HG03520 (cell line): ENCODE measurements at regions not wholly inside any gene's neighbourhood (a gene's known extent, or its start where the extent isn't known, plus 50 kb on each side); places are given as distances from the start of the nearest gene placed in this dataset.
"Not testable (repeated sequence)": the region's sequence is repeated elsewhere in the genome, so short reads cannot be mapped to it uniquely, and the experiment has no call there.

Experiments used
- ATAC-seq: cut with Tn5 transposase; IDR thresholded peaks from one replicate; pipeline ENCODE4 v1.9.1; 2021; ENCODE audit warnings: mild to moderate bottlenecking, moderate library complexity; ENCODE audit not compliant: unreplicated experiment

DNA sequence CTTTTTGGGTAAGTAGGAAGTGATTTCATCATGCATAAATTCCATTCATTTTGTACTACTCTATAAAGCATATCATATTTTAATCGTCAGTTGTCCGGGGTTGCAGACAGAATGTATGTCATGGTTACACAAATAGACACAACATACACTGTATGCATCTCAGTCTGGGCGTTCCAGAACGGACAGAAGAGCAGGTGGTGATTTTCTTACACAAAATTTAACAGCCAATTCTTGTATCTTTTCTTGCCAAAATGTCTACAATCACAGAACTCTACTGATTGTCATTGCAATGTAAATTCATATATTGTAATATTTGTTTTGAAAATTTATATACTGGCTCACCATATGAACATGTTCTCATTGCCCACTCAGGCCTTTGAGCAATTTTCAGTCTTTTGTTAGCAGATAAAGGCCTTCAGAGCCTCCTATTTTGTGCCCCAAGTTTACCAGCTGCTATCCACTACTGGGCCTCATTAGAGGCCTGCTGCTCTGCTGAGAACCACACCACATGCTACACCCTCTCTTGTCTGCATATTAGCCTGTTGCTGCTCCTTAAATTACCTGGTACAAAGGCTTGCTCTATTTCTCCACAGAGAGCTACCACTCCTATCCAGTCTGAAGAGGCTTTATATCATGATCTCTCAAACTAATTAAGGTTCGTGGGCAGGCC, 61.5 kb downstream of the PRDM13 start:
- no peak for ATAC-seq

DNA sequence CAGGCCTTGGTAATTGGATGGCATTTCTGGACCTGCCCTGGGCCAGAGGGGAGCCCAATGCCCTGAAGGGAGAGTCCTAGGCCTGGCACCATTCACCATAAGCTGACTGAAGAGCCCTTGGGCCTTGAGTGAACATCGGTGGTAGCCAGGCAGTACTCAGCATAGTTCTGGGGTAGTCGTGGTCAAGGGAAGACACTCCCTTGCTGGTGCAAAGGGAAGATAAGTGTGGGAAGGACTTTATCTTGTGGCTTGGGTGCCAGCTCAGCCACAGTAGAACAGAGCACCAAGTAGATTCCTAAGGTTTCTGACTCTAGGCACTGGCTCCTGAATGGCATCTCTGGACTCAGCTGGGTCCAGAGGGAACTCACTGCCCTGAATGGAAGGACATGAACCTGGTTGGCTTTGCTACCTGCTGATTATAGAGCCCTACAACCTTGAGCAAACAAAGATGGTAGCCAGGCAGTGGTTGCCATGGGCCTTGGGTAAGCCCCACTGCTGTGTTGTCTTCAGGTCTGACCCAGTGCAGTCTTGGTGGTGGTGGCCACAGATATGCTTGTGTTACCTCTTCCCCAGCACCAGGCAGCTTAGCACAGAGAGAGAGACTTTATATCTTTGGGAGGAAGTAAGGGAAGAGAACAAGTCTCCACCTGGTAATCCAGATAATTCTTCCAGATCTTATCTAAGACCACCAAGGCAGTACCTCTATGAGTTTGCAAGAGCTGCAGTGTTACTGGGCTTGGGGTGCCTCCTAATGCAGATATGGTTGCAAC, 83.5 kb downstream of the PRDM13 start:
- no peak for ATAC-seq

DNA sequence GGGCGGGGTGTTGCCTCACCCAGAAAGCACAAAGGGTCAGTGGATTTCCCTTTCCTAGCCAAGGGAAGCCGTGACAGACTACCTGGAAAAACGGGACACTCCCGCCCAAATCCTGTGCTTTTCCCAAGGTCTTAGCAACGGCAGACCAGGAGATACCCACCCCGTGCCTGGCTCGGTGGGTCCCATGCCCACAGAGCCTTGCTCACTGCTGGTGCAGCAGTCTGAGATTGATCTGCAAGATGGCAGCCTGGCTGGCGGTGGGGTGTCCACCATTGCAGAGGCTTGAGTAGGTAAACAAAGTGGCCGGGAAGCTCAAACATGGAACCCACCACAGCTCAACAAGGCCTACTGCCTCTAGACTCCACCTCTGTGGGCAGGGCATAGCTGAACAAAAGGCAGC, 95.7 kb downstream of the PRDM13 start:
- ATAC-seq, result not testable (repeated sequence)

DNA sequence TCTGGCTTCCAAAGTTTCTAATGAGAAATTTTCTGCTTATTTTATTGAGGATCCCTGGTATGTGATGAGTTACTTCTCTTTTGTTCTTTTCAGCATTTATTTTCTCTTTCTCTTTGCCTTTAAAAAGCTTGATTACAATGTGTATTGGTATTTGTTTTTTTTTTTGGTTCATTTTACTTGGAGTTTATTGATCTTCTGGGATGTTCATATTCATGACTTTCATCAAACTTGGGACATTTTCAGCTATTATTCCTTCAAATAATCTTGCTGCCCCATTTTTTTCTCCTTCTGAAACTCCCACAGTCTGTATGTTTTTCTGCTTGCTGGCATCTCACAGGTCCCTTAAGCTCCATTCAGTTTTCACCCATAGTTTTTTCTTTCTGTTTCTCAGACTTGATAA, 102.4 kb downstream of the PRDM13 start:
- ATAC-seq, result no peak

DNA sequence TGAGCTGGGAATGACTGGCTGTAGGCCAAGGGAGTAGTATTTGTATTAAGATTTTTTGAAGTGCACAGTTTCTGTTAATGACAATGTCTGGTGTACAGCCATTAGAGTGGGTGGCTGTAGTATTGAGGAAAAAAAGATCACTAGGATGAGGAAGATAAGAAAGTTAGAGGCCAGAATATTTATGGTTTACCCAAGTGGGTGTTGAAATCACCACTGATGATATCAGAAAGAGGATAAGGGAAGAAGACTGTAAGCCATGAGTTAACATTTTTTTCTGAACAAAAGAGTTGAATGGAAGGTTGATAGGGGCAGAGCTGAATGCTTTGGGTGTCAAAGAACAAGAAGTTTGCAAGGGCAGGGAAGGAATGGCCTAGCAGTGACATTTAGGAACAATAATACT, 104.7 kb downstream of the PRDM13 start:
- ATAC-seq, result no peak

DNA sequence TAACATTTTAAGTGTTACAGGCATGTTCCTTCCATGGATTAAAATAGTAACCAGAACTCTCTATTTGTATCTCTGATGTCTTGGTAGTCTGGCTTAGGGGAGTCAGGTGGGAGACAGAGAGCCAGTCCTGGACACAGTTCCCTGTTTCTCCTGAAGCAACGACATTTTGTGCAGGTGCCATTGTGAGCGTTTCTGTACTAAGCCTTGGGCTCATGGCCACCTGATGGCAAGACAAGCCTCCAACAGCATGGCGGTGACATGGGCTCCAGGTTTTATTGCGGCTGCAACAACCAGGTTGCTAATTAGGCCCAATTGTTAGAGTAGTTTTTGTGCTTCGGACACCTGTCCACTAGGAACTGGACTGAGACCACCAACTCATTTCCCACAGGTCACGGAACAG, 105.3 kb downstream of the PRDM13 start:
- ATAC-seq, result no peak

DNA sequence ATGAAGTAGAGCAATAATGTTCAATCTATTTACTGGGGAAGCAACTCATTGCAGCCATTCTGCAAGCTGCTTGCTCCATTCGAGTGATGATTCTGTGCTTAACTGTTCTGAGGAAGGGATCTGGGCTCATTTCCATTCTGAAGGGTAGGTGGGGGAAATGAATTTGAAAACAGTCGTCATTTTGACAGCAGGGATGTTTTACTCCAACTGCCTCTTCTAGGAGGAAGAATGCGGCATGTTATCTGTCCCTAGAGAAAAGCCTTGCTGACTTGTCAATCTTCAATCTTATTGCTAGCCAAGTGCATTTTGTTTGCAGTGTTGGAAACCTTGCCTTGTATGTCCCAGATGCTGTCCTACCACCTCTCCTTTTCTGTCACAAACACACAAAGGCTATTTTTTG, 105.9 kb downstream of the PRDM13 start:
- no peak for ATAC-seq

DNA sequence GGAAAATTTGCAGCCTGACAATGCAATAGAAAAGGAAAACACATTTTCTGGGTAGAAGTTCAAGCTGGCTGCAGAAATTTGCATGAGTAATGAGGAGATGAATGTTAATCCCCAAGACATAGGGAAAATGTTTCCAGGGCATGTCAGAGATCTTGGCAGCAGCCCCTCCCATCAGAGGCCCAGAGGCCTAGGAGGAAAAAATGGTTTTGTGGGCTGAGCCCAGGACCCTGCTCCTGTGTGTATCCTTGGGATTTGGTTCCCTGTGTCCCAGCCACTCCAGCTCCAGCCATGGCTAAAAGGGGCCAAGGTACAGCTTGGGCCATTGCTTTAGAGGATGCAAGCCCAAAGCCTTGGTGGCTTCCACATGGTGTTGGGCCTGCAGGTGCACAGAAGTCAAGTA, 115.4 kb downstream of the PRDM13 start:
- ATAC-seq, result not testable (repeated sequence)

DNA sequence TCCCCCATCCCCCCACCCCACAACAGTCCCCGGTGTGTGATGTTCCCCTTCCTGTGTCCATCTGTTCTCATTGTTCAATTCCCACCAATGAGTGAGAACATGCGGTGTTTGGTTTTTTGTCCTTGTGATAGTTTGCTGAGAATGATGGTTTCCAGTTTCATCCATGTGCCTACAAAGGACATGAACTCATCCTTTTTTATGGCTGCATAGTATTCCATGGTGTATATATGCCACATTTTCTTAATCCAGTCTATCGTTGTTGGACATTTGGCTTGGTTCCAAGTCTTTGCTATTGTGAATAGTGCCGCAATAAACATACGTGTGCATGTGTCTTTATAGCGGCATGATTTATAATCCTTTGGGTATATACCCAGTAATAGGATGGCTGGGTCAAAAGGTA, 123.6 kb downstream of the PRDM13 start:
- not testable (repeated sequence) for ATAC-seq

DNA sequence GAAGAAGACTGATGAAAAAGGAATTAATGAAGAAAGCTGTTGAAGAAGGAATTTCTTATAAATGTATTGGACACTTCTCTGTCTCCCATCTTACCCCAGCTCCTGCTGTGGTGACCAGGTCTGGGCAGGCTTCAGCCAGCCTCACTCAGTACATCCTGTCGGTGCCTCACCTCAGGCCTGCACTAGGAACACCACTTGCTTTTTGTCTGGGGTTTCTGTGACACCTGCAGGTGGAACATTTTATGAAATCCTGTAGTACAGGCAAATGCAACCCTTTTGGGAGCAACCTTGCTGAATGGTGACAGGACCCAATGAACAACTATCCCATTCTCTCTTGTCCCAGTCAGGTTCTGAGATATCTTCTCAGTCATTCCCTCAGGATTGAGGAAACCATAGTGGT, 129.7 kb downstream of the PRDM13 start:
- no peak for ATAC-seq

DNA sequence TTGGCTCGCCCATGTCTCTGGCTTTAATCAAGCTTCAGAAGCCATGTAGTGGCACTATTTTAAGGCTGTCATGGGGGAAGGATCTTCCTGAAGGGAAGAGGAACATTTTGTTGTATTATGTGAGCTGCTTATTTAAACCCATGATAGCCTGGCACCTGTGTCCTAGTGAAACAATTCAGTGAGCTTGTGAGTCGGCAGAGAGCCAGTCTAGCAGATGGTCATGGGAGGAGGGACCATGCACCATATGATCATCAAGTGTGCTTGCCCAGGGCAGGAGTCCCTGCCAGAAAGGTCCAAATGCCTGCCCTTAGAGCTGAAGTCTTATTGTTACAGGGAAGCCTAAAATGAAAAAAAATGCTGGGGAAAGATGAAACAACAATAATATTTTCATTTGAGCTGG, 132.9 kb downstream of the PRDM13 start:
- ATAC-seq, result no peak

DNA sequence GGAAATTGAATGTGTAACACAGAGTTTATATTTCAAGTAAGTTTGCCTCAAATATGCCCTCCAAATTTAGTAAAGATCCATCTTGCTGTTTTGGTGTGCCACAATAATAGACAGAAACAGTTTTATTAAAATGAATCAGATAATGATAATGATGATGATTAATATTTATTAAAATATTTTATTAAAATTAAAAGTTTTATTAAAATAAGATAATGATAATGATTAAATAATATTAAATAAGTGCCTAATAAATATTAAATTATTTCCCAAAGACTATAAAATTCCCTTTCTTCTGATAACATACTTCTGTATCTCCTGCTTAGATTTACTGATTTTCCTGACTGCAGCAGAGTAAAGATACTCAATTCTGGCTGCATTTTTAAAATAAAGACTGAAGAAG, 134.5 kb downstream of the PRDM13 start:
- no peak for ATAC-seq

DNA sequence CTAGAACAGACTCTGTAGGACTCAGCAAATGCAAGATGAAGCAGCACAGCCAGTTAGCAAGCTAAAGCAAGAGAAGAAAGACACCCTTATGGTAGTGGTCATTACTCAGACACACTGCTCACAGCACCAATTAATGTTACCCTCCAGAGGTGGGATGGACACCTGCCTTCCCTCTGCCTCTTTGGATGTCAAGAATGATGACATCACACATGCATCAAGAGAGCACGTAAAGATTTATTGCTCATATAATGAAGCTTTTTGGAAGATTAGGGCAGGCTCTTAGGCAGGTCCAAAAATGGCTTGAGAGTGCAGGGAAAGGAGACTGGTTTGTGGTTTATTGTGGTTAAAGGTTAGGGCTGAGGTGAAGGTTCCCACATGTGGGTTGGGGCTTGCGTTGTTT, 137.0 kb downstream of the PRDM13 start:
- no peak for ATAC-seq

DNA sequence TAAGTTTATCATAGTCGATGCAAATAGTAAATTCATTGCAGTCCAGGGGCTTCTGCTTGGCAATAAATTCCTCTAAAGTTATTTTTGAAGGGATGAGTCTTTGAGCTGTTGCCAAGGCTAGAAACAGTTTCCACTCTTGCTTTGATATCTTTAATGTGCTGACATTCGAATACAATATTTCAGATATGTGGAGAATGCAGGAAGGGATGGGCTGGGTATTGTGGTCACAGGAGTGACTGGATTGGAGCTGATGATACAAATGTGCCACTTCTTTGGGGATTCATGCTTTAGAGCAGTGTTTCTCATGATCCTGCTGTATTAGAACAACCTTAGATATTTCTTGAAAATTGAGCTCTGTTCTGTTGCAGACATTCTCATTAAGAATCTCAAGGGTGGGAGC, 139.0 kb downstream of the PRDM13 start:
- no peak for ATAC-seq

DNA sequence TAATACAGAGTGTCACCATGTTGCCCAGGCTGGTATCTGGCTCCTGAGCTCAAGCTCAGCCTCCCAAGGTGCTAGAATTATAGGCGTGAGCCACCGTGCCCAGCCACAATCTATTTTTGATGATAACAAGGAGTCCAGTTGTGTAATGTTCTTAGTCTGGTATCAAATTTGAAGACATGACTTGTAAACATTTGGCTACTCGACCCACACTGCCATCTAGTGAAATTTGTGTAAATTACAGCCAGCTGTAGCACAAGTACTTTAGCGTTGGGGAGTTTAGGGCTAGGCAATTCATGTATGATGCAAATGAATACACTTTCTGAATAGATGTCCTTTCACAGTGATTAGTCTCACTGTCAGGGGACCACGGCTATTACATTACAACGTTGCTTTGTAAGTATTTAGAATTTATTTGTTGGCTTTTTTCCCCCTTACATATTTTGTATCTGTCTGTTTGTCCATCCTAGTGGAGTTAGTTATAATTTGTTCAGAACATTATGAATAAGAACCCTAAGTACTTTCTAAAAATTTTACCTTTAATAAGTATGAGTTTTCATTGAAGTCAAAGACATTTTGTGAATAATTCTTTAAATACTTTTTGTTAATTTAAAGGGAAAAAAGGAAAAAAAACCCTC, 139.7 kb downstream of the PRDM13 start:
- peak; percentile 92 for ATAC-seq

DNA sequence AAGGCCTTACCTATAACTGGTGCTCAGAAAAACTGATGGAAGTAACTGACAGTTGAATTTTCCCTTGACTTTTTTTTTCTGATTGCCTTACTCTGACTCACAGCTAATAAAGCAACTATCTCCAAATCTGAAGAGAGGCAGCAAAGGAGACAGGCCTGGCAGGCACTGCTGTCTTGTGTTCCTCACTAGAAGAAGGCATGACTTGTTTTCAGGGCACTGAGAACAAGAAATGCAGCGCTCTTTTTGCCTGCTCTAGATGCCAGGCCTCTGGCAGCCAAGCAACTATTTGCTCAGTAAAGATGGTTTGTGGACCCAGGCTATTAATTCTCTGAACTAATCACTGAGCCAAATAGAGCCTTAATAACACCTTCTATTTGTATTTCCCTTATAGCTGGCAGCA, 155.1 kb downstream of the PRDM13 start:
- ATAC-seq, result no peak

DNA sequence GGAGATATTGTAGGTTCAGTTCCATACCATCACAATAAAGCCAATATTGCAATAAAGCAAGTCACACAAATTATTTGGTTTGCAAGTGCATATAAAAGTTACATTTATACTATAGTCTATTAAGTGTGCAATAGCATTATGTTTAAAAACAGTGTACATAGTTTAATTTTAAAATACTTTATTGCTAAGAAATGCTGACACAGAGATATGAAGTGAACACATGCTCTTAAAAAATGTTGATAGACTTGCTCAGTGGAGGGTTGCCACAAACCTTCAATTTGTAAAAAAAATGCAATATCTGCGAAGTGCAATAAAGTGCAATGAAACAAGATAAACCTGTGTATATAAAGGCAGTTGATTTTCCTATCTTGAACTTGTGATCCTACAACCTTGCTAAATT, 161.5 kb downstream of the PRDM13 start:
- no peak for ATAC-seq

DNA sequence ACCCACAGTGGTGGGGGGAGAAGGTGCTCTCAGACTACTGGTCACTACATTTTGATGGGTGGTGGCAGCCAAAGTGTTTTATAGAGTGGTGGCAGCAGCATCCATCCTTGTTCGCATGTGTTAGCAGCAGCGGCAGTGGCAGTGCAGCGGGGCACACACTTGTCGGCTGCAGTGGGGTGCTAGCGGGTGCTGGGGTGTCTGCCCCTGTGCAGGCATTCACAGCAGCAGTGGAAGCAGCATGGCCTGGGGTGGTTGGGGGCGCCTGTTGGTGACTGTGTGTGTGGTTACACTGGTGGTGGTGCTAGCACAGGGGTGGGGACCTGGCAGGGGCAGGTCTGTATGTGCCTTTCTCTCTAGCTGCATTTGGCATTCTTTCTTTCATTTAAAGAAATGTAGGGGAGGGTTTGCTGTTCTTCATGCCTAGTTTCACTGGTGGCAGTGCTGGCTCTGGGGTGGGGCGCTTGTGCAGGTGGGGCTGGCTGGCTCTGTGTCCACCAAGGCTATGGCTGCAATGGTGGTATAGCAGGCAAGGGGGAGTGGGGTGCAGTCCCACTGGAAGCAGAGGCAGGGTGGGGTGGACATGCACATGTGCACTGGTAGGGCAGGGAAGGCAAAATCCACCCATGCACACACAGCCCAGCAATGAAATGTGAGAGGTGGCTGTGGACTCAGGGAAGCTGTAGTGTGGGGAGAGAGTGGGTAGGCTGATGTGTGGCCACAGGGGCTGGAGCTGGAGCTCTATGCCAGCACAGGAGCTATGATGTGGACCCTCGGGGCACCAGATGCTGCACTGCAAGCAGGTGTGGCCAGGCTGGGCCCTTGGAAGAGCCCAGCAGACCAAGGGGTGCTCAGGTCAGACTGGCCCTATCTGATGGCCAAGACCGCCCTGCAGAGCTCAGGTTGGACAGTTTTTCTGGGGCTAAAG, 173.3 kb downstream of the PRDM13 start:
- no peak for ATAC-seq

DNA sequence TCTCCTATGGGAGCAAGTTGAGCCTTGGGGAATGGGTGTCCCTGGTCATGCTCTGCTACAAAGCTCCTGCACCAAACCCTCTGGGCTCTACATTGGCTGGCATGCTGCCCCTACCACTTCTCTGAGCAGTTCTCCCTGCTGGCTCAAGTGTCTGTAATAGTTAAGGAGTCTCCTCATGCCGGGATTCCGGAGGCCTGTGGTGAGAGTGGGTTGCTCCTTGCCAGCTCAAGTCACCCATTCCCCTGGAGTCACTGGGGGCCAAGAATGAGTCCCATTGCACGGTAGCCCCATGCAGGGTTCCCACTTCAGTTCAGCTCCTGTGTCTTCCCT, 173.9 kb downstream of the PRDM13 start:
- no peak for ATAC-seq

DNA sequence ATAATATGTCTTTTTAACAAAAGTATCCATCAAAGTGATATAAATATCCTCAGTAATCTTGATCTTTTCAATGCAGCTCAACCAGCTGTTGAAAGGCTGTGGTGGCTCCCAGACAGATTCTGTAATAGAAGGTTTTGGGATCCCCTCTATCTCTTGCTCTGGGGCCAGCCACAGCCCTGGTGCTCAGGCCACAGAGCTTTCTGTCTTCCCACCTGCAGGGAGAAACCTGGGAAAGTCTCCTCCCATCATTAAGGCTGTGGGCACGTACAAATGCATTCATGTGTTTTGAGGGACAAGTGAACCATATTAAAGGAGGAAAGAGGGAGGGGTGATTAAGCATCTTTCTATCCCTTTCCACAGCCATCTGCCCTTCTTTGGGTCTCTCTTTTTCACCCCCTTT, 183.1 kb downstream of the PRDM13 start:
- no peak for ATAC-seq

DNA sequence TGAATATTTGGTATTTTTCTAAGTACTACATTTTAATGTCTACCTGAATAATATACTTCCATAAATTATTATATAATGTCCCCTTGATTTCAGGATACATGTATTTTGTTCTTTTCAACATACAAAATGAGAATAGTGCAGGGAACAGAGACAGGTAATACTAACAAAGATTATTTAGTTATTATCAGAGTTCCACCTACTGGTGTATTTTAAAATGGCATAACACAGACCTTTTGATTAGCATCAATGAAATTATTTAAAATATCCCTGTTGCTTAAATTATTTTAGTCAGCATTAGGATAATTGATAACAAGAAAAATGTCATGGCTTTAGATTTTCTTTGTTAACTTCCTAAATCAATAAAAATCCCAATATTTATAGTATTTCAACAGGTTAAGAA, 184.0 kb downstream of the PRDM13 start:
- no peak for ATAC-seq
